Right atrium auricular region (tissue), 2 donors: ENCODE measurements at regions not wholly inside any gene's neighbourhood (a gene's known extent, or its start where the extent isn't known, plus 50 kb on each side); places are given as distances from the start of the nearest gene placed in this dataset.

Experiments used
- DNase-seq: peaks from one replicate; pipeline ENCODE4 v3.0.0-alpha.2; 2019; ENCODE audit warnings: low spot score
- H3K27ac ChIP-seq, 2 donors: fragments of 200-600 bp; sonication (generic); 1 replicate in 1 of 2; 2 replicates in 1 of 2; pipeline ENCODE4 v1.5.1; 2016 to 2019
- H3K27me3 ChIP-seq, 2 donors: fragments of 200-600 bp; sonication (generic); one replicate each; pipeline versions ENCODE4 v1.5.1 to v1.6.0; 2017 to 2019
- H3K36me3 ChIP-seq: fragments of 200-600 bp; sonication (generic); one replicate; pipeline ENCODE4 v1.5.1; 2016
- H3K4me1 ChIP-seq, 2 donors: fragments of 200-600 bp; sonication (generic); one replicate each; pipeline versions ENCODE4 v1.5.1 to v1.6.0; 2017 to 2019
- H3K4me3 ChIP-seq, 2 donors: fragments of 200-600 bp; sonication (generic); 1 replicate in 1 of 2; 2 replicates in 1 of 2; pipeline ENCODE4 v1.5.1; 2017 to 2019; ENCODE audit warnings: mild to moderate bottlenecking in 1 of 2, moderate library complexity in 1 of 2
- H3K9me3 ChIP-seq, 2 donors: fragments of 200-600 bp; sonication (generic); one replicate each; pipeline ENCODE4 v1.5.1; 2019
- TF ChIP-seq, protein P1 (sequence below), 2 donors: fragments of 200-600 bp; sonication (generic); IDR thresholded peaks; one replicate each; pipeline ENCODE4 v1.5.1; 2019; ENCODE audit warnings: antibody characterized with exemption in 2 of 2

DNA sequence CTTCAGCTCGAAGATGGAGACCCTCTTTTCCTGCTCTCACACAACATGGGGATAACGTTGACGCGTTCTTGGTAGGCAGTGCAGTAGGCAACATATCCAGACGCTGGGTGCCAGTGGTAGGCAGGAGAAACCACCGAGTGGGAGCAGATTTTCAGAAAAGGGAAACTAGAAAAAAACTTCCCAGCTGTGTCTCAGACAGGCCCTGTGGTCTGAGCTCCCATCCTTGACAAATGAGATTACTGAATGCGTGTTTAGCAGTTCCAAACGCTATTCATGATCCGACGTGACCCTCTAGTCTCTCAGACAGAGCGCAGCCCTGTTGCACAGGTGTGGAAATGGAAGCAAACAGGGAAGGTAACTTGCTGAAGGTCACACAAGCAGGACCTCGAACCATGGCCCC, 83.9 kb upstream of the DUSP22 start:
- DNase-seq, result no peak
- Histone ChIP-seq H3K4me1 (no peaks in the 10 kb centered on the region), H3K36me3 (no peaks in the 10 kb centered on the region), H3K27me3 (no peaks in the 10 kb centered on the region), H3K27ac (no peak overlapping the region), H3K9me3 (no peaks in the 10 kb centered on the region), H3K4me3 (no peak overlapping the region)
- TF ChIP-seq, protein P1, sequence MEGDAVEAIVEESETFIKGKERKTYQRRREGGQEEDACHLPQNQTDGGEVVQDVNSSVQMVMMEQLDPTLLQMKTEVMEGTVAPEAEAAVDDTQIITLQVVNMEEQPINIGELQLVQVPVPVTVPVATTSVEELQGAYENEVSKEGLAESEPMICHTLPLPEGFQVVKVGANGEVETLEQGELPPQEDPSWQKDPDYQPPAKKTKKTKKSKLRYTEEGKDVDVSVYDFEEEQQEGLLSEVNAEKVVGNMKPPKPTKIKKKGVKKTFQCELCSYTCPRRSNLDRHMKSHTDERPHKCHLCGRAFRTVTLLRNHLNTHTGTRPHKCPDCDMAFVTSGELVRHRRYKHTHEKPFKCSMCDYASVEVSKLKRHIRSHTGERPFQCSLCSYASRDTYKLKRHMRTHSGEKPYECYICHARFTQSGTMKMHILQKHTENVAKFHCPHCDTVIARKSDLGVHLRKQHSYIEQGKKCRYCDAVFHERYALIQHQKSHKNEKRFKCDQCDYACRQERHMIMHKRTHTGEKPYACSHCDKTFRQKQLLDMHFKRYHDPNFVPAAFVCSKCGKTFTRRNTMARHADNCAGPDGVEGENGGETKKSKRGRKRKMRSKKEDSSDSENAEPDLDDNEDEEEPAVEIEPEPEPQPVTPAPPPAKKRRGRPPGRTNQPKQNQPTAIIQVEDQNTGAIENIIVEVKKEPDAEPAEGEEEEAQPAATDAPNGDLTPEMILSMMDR (IDR thresholded peaks at IDR 0.05), result no peak

DNA sequence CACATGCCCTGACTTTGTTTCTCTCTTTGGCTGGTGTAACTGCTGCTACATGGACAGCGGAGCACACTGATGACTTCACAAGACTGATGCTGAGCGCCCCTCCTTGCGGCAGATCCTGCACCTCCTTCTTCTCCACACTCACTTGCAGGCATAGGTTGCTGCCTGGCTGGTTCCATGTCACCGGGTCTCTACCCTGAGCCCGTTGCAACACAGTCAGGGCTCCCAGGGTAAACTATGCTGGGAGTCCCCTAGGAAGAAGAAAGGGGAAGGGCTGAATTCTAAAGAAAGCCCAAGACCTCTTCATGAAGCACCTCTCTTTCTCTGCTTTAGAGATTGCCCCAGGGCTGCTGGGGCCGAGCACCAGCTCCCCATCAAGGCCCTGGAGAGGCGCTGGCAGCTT, 83.3 kb upstream of the DUSP22 start:
- TF ChIP-seq, protein P1 (IDR thresholded peaks at IDR 0.05), result no peak
- Histone ChIP-seq H3K27me3 (no peaks in the 10 kb centered on the region), H3K36me3 (no peaks in the 10 kb centered on the region), H3K9me3 (peaks cover 0 to 5% of the 10 kb centered on the region in 2 donors), H3K4me1 (no peaks in the 10 kb centered on the region), H3K27ac (no peak overlapping the region), H3K4me3 (no peak overlapping the region)
- no peak for DNase-seq

DNA sequence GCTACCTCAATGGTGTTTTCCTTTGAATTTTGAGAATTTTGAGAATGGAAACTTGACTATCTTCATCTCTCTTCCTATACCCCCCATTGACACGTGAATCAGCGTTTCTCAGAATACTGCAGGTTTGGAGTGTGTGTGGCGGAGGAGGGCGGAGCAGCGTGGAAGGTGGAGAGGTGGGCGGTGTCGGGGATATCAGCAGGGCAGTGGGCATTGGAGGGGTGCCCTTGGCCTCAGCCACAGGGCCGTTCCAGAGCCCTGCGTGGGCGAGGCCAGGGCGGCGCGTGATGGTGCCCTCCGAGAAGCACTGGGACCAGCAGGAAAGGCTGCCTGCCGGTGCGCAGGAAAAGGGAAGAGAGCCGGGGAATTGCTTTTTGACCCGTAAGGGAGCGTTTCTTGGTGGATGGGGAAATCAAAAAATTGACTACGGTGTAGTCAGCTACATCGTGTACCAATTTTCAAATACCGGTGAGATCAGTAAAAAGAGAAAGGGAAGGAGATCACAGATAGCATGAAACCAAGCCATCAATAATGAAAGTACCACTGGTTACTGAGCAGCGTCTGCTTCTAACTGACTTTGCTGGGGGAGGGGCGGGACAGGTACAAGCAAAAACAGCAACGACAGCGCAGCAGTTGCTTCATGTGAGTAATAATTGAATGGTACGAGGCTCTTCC, 82.7 kb upstream of the DUSP22 start:
- no peak overlapping the region for H3K4me3 ChIP-seq
- TF ChIP-seq, protein P1 (IDR thresholded peaks at IDR 0.05), result no peak
- H3K27me3 ChIP-seq, result no peaks in the 10 kb centered on the region
- H3K27ac ChIP-seq, result no peak overlapping the region
- H3K36me3 ChIP-seq, result no peaks in the 10 kb centered on the region
- peaks cover 0 to 11% of the 10 kb centered on the region in 2 donors for H3K9me3 ChIP-seq
- no peaks in the 10 kb centered on the region for H3K4me1 ChIP-seq
- no peak for DNase-seq

DNA sequence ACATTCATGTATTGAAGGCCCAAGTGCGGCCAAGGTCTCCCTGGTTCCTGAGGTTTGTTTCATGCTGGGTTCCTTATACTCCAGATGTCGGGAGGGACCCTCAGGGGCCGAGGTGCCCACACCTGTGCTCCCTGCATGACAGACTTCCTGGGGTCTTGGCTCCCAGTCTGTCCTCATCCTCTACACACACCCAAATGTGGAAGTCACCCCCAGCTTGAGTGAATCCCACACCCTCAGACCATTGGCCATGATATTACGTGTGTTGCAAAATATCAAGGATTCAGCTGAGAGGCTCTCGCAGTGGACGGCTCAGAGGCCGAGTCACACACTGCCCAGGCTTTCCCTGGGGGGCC, 82.2 kb upstream of the DUSP22 start:
- Histone ChIP-seq H3K27me3 (no peaks in the 10 kb centered on the region), H3K9me3 (peaks cover 0 to 11% of the 10 kb centered on the region in 2 donors), H3K4me3 (no peak overlapping the region), H3K4me1 (no peaks in the 10 kb centered on the region), H3K27ac (no peak overlapping the region), H3K36me3 (no peaks in the 10 kb centered on the region)
- no peak for DNase-seq
- TF ChIP-seq, protein P1 (IDR thresholded peaks at IDR 0.05), result no peak

DNA sequence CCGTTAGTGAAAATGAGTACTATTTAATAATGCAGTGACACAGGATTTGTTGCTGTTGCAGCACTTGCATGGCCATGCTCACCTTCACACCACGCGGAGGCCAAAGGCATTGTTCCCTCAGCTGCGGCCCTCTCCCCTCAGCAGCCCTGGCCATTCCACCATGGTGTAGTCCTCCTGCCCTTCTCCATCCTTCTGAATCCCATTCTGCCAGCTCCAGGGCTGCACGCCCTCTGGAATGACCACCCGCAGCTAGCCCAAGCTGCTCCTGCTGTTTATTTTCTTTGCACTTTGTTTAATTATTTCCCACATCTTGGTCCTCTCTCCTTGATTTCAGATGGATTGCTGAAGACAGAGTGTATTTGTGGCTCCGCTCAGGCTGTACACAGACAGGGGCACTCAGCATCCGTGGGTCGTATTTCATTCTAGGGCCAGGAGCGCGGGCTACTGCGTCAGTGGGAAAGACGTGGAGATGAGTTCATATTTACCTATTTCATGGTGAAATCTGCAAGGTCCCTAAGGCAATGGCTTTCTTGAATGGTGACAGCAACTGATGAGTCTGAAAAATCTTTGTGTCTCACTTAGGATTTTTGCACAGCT, 81.4 kb upstream of the DUSP22 start:
- no peaks in the 10 kb centered on the region for H3K27me3 ChIP-seq
- no peak overlapping the region for H3K27ac ChIP-seq
- peaks cover 0 to 11% of the 10 kb centered on the region in 2 donors for H3K9me3 ChIP-seq
- H3K36me3 ChIP-seq, result no peaks in the 10 kb centered on the region
- H3K4me1 ChIP-seq, result no peaks in the 10 kb centered on the region
- TF ChIP-seq, protein P1 (IDR thresholded peaks at IDR 0.05), result no peak
- DNase-seq, result no peak
- H3K4me3 ChIP-seq, result no peak overlapping the region
